SK-N-MC (cell line): ENCODE measurements at regions not wholly inside any gene's neighbourhood (a gene's known extent, or its start where the extent isn't known, plus 50 kb on each side); places are given as distances from the start of the nearest gene placed in this dataset.

Experiments used
- EZH2 ChIP-seq: fragments of 200-600 bp; sonication (generic); IDR thresholded peaks from one replicate; pipeline ENCODE4 v1.6.1; 2017; ENCODE audit warnings: antibody characterized with exemption
- POLR2AphosphoS5 ChIP-seq: IDR thresholded peaks from 2 replicates; pipeline ENCODE4 v1.6.1; 2012; ENCODE audit warnings: mild to moderate bottlenecking, low read depth, low read length, borderline replicate concordance

DNA sequence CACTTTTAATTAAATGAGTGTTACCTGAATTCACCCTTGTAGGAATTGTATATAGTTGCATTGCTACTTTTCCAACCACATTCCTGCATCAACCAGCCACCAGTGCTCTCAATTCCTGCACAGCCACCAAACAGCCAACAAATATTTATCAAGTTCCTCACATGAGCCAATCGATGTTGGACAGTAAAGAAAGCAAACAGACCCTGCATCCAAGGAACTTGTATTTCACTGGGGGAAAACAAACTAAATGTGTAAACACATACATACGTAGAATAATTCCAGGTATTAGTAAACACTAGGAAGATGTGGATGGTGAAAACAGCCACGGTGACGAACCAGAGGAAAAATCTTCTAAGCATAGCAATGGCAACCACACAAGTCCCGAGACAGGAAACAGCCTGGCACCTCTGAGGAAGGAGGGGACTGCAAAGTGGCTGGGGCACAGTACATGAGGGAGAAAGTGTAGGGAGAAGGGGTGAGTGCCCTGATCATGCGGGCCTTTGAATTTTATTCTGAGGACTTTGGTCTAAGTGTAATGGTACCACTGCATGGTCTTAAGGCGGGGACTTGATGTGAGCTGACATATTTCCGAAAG is 111.2 kb downstream of the XRCC2 start:
- TF ChIP-seq EZH2 (no peak), POLR2AphosphoS5 (no peak)
